Stimulated activated naive CD8-positive, alpha-beta T cell treated with anti-CD3 and anti-CD28 coated beads, Interleukin-15, amount 100 ng/mL, for 72 hours (primary cell): ENCODE measurements at regions not wholly inside any gene's neighbourhood (a gene's known extent, or its start where the extent isn't known, plus 50 kb on each side); places are given as distances from the start of the nearest gene placed in this dataset.
"Not testable (repeated sequence)": the region's sequence is repeated elsewhere in the genome, so short reads cannot be mapped to it uniquely, and the experiment has no call there.

Experiments used
- ATAC-seq: fragments of 150-1000 bp; cut with Tn5 transposase; 2 replicates; pipeline ENCODE4 v1.10.0; 2021; ENCODE audit warnings: mild to moderate bottlenecking, moderate library complexity
- DNase-seq, 2 donors: peaks; one replicate each; pipeline ENCODE4 v3.0.0; 2021 to 2022
- H3K27ac Mint-ChIP-seq, 2 donors: one replicate each; pipeline ENCODE4 v1.8.0; 2022; ENCODE audit warnings: mild to moderate bottlenecking in 2 of 2, mixed read lengths in 2 of 2, moderate library complexity in 2 of 2
- H3K27me3 Mint-ChIP-seq: one replicate; pipeline ENCODE4 v1.8.0; 2022; ENCODE audit warnings: mixed read lengths
- H3K4me1 Mint-ChIP-seq: one replicate; pipeline ENCODE4 v1.8.0; 2022; ENCODE audit warnings: mild to moderate bottlenecking, mixed read lengths
- H3K4me3 Mint-ChIP-seq, 2 donors: one replicate each; pipeline ENCODE4 v1.8.0; 2022; ENCODE audit warnings: mild to moderate bottlenecking in 2 of 2, mixed read lengths in 2 of 2, moderate library complexity in 1 of 2
- H3K9me3 Mint-ChIP-seq, 2 donors: one replicate each; pipeline ENCODE4 v1.8.0; 2022; ENCODE audit warnings: mixed read lengths in 2 of 2

DNA sequence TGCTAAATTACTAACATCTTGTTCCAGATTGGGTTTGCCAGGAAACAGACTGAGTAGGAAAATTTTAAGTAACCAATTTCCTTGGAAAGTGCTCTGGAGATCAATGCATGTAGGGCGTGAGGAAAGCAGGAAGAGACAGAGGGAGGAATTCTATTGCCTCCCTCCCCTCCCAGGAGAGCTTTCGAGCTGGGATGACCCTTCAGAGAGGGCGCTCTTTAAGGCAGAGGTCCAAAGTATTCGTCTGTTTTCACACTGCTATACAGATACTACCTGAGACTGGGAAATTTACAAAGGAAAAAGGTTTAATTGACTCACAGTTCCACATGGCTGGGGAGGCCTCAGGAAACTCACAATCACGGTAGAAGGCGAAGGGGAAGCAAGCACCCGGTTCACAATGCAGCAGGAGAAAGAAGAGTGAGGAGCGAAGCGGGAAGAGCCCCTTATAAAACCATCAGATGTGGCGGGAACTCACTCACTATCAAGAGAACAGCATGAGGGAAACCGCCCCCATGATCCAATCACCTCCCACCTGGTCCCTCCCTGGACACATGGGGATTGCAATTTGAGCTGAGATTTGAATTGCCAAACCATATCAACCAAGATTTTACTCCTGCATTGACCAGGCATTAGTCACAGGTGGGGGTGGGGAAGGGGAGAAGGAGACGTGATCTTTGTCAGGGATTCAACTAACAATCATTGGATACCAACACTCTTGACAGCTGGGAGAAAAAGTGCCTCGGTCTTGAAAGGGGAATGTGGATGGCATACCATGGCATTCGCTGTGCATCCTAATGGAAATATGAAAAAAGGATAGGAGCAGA, 63.8 kb downstream of the SLITRK2 start:
- Mint-ChIP-seq H3K9me3 (no peaks in the 10 kb centered on the region), H3K27ac (no peak overlapping the region), H3K4me3 (no peak overlapping the region), H3K4me1 (no peaks in the 10 kb centered on the region), H3K27me3 (no peaks in the 10 kb centered on the region)
- ATAC-seq (no peak), DNase-seq (no peak)

DNA sequence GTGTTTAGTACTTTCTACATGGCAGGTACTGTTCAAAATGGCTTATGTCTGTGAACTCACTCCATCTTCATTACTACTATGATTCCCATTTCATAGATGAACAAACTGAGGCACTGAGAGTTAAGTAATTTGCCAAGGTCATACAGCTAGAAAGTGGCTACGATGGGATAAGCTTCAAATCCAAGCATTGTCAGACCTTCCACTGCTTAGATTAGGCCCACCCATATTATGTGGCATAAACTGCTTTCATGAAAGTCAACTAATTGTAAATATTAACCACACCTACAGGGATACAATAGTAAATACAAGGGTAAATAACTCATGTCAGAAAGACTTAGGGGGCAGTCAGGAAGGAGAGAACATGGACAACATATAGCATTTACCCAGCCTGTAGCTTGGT, 68.8 kb downstream of the SLITRK2 start:
- H3K27me3 Mint-ChIP-seq: no peaks in the 10 kb centered on the region
- no peak overlapping the region for H3K4me3 Mint-ChIP-seq
- DNase-seq (no peak), ATAC-seq (no peak)
- H3K9me3 Mint-ChIP-seq: peaks cover 4 to 7% of the 10 kb centered on the region in 2 donors
- H3K27ac Mint-ChIP-seq: no peak overlapping the region
- H3K4me1 Mint-ChIP-seq: no peaks in the 10 kb centered on the region

DNA sequence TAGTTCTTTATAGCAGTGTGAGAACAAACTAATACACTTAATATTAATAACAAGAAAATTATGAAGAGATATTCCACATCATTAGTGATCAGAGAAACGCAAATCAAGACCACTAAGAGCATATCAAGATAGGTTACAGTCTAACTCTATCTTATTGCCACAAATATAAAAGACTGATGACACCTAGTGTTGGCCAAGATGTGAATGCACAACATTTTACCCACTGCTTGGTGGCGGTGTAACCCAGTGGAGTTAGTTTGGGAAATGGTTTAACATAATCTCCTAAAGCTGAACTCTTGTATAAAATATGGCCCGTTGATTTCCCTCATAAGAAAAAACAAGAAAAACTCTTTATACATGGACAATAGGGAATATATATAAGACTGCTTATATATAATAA, 92.4 kb downstream of the SLITRK2 start:
- no peaks in the 10 kb centered on the region for H3K27me3 Mint-ChIP-seq
- no peak for ATAC-seq
- no peak overlapping the region for H3K27ac Mint-ChIP-seq
- no peak for DNase-seq
- no peak overlapping the region for H3K4me3 Mint-ChIP-seq
- no peaks in the 10 kb centered on the region for H3K4me1 Mint-ChIP-seq
- H3K9me3 Mint-ChIP-seq: no peaks in the 10 kb centered on the region

GRCh38 chrX:145919400-145919799, 101.8 kb downstream of the SLITRK2 start:
- Mint-ChIP-seq H3K27ac (no peak overlapping the region), H3K27me3 (no peaks in the 10 kb centered on the region), H3K4me1 (no peaks in the 10 kb centered on the region), H3K9me3 (no peaks in the 10 kb centered on the region), H3K4me3 (no peak overlapping the region)
- DNase-seq (no peak), ATAC-seq (no peak)

DNA sequence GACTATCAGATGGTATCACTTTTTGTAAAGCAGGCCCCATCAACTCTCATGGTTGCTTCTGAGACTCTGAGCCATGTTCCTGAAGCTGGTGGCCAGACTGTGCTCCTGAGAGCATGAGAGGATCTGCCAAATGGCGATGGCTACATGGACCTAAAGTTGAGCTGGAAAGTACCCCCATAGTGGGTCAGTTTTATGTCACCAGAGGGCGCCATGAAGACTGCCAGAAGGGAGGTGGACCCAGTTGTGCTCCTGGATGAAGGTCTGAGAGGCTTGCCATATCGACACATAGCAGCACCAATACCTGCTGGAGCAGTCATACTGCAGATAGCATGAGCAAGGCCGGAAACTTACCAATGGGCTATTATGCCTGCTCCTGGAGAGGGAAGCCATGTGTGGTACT, 105.7 kb downstream of the SLITRK2 start:
- H3K9me3 Mint-ChIP-seq: no peaks in the 10 kb centered on the region
- DNase-seq (no peak), ATAC-seq (no peak)
- no peak overlapping the region for H3K27ac Mint-ChIP-seq
- H3K4me3 Mint-ChIP-seq: no peak overlapping the region
- H3K27me3 Mint-ChIP-seq: no peaks in the 10 kb centered on the region
- H3K4me1 Mint-ChIP-seq: no peaks in the 10 kb centered on the region

- ATAC-seq (no peak), DNase-seq (no peak)
- H3K27ac Mint-ChIP-seq: no peak overlapping the region
- no peaks in the 10 kb centered on the region for H3K27me3 Mint-ChIP-seq
- H3K4me1 Mint-ChIP-seq: no peaks in the 10 kb centered on the region
- no peak overlapping the region for H3K4me3 Mint-ChIP-seq
- H3K9me3 Mint-ChIP-seq: no peaks in the 10 kb centered on the region
These were observed 119.1 kb downstream of the SLITRK2 start for GRCh38 chrX:145936769-145937168.

- H3K9me3 Mint-ChIP-seq: no peaks in the 10 kb centered on the region
- H3K27me3 Mint-ChIP-seq: no peaks in the 10 kb centered on the region
- no peak overlapping the region for H3K4me3 Mint-ChIP-seq
- ATAC-seq (no peak), DNase-seq (no peak)
- H3K27ac Mint-ChIP-seq: no peak overlapping the region
- H3K4me1 Mint-ChIP-seq: no peaks in the 10 kb centered on the region
These were observed 131.4 kb downstream of the SLITRK2 start for GRCh38 chrX:145949056-145949455.

- H3K4me3 Mint-ChIP-seq: no peak overlapping the region
- H3K9me3 Mint-ChIP-seq: no peaks in the 10 kb centered on the region
- DNase-seq: no peak
- H3K4me1 Mint-ChIP-seq: no peaks in the 10 kb centered on the region
- no peak for ATAC-seq
- no peak overlapping the region for H3K27ac Mint-ChIP-seq
- no peaks in the 10 kb centered on the region for H3K27me3 Mint-ChIP-seq
These were observed 136.0 kb downstream of the SLITRK2 start for GRCh38 chrX:145953628-145954027.

GRCh38 chrX:145990051-145990450, 172.4 kb downstream of the SLITRK2 start:
- DNase-seq: no peak
- H3K4me3 Mint-ChIP-seq: no peak overlapping the region
- peaks cover 11 to 17% of the 10 kb centered on the region in 2 donors for H3K9me3 Mint-ChIP-seq
- no peak for ATAC-seq
- H3K27me3 Mint-ChIP-seq: no peaks in the 10 kb centered on the region
- no peak overlapping the region for H3K27ac Mint-ChIP-seq
- H3K4me1 Mint-ChIP-seq: no peaks in the 10 kb centered on the region

DNA sequence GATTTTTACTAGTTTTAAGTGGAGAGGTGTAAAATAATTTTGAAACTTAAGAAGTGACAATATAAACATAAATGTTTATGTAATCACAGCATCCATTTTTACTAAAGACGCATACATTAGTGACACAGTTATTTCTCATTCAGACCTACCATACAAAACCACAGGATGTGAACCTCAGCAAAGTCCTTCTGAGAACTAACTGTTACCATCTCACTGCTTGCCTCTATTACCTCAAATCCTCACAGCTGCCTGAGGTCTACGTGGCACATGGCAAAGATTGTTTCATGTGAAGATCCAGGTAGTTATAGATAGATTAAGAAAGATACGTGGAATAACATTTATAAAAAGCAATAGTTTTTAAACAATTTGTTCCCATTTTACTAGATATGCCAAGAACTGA, 189.0 kb downstream of the SLITRK2 start:
- no peaks in the 10 kb centered on the region for H3K4me1 Mint-ChIP-seq
- H3K9me3 Mint-ChIP-seq: no peaks in the 10 kb centered on the region
- ATAC-seq (no peak), DNase-seq (no peak)
- no peak overlapping the region for H3K4me3 Mint-ChIP-seq
- no peaks in the 10 kb centered on the region for H3K27me3 Mint-ChIP-seq
- no peak overlapping the region for H3K27ac Mint-ChIP-seq

DNA sequence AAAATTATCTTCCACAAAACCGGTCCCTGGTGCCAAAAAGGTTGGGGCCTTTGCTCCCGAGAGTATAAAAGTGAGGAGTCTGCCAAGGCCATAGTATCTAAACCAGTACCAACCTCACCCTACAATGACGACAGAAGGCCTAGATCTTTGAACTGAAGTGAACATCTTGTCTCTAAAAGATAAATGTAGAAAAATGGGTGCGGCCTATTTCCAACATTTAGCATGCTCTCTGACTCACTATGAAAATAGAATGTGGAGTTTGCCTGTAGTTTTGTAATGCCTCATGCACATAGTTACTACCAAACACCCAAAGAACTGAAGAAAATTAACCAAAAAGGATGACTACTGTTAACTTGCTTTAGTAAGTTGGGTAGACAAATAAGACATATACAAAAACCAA, 218.4 kb downstream of the SLITRK2 start:
- H3K9me3 Mint-ChIP-seq: peaks cover 6 to 8% of the 10 kb centered on the region in 2 donors
- no peaks in the 10 kb centered on the region for H3K4me1 Mint-ChIP-seq
- no peaks in the 10 kb centered on the region for H3K27me3 Mint-ChIP-seq
- no peak overlapping the region for H3K4me3 Mint-ChIP-seq
- H3K27ac Mint-ChIP-seq: no peak overlapping the region
- no peak for ATAC-seq
- DNase-seq: no peak

- Mint-ChIP-seq H3K4me1 (no peaks in the 10 kb centered on the region), H3K9me3 (peaks cover 3 to 5% of the 10 kb centered on the region in 2 donors), H3K27me3 (no peaks in the 10 kb centered on the region), H3K4me3 (no peak overlapping the region), H3K27ac (no peak overlapping the region)
- DNase-seq (no peak), ATAC-seq (no peak)
These were observed 224.1 kb downstream of the SLITRK2 start for GRCh38 chrX:146041741-146042140.

DNA sequence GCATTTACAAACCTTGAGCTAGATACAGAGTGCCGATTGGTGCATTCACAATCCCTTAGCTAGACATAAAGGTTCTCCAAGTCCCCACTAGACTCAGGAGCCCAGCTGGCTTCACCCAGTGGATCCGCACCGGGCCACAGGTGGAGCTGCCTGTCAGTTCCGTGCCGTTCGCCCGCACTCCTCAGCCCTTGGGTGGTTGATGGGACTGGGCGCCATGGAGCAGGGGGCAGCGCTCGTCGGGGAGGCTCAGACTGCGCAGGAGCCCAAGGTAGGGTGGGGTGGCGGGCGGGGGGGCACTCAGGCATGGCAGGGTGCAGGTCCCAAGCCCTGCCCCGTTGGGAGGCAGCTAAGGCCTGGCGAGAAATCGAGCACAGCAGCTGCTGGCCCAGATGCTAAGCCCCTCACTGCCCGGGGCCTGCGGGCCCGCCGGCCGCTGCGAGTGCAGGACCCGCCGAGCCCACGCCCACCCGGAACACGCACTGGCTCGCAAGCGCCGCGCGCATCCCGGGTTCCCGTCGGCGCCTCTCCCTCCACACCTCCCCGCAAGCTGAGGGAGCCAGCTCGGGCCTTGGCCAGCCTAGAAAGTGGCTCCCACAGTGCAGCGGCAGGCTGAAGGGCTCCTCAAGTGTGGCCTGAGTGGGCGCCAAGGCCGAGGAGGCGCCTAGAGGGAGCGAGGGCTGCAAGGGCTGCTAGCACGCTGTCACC, 228.5 kb downstream of the SLITRK2 start:
- not testable (repeated sequence) for H3K27me3 Mint-ChIP-seq, H3K27ac Mint-ChIP-seq, DNase-seq, H3K9me3 Mint-ChIP-seq, H3K4me1 Mint-ChIP-seq, ATAC-seq, H3K4me3 Mint-ChIP-seq

- not testable (repeated sequence) for H3K9me3 Mint-ChIP-seq, DNase-seq, H3K27ac Mint-ChIP-seq, H3K27me3 Mint-ChIP-seq, H3K4me1 Mint-ChIP-seq, H3K4me3 Mint-ChIP-seq, ATAC-seq
These were observed 231.9 kb downstream of the SLITRK2 start for GRCh38 chrX:146049568-146049967.

GRCh38 chrX:146054311-146054710, 236.7 kb downstream of the SLITRK2 start:
- Mint-ChIP-seq H3K9me3 (no peaks in the 10 kb centered on the region), H3K27me3 (no peaks in the 10 kb centered on the region), H3K4me1 (no peaks in the 10 kb centered on the region), H3K4me3 (no peak overlapping the region), H3K27ac (no peak overlapping the region)
- DNase-seq (no peak), ATAC-seq (no peak)

DNA sequence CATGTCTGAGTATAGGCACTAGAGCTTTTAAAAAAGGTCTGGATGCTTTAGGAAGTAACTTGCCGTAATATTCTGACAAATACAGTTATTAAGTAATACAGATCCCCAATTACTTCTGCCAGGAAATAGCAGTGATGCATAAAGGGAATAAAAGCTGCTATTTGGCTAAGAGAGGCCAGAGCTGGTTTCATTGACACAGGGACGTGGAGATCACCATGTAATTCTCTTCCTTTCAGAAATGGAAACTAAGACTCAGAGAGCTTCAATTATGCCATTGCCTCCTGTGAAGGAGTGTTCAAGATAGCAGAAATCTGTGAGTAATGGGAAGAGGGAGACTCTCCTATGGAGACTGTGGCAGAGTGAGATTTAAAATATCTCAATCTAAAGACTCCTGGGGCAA, 238.1 kb downstream of the SLITRK2 start:
- Mint-ChIP-seq H3K4me3 (no peak overlapping the region), H3K4me1 (no peaks in the 10 kb centered on the region), H3K27me3 (no peaks in the 10 kb centered on the region), H3K27ac (no peak overlapping the region), H3K9me3 (peaks cover 0 to 6% of the 10 kb centered on the region in 2 donors)
- DNase-seq: no peak
- ATAC-seq: no peak
